ENCODE measurements at regions not wholly inside any gene's neighbourhood (a gene's known extent, or its start where the extent isn't known, plus 50 kb on each side); places are given as distances from the start of the nearest gene placed in this dataset.

DNA sequence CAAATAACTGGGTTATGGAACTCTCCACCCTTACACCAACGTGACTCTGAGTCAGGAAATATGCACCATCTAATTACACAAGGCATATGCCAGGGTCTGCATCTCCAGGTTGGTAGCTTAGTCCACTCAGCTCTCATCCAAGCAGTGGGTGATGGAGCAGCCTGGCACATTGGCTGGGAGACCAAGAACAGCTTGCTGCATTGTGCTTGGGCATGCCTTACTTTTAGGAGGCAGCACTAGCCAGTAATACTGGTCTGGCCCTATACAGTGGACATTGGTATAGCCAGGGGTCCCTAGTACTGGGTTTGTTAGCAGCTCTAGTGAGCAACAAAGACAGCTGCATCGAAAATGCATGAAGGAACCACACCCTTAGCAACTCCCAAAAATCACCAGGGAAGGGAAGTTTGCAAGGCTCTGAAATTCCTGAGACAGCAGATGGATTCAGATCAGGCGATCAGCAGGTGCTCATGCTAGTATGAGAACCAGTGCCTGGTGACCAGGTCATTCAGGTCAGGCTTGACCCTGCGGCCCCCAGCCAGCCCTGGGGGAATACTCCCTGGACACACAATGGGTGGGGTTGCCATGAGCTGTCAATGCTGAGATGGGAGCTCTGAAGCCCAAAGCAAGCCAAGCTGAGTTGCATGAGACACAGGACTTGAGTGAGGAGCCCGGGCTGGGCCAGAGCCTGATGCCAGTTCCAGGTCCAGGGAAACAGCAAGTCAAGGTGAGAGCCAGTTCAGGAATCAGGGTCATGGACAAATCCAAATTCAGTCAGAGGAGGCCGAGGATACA lies 217.9 kb upstream of the ZMIZ1 start:
- no peaks in the 10 kb centered on the region for H3K36me3 Mint-ChIP-seq (ENCODE audit: low read depth)
- no peak overlapping the region for H3K27ac Mint-ChIP-seq
- no peak for ATAC-seq (replicated peaks)
- H3K9me3 Mint-ChIP-seq = no peaks in the 10 kb centered on the region
- no peaks in the 10 kb centered on the region for H3K27me3 Mint-ChIP-seq
- H3K4me1 Mint-ChIP-seq = no peaks in the 10 kb centered on the region
- no peak overlapping the region for H3K4me3 Mint-ChIP-seq

DNA sequence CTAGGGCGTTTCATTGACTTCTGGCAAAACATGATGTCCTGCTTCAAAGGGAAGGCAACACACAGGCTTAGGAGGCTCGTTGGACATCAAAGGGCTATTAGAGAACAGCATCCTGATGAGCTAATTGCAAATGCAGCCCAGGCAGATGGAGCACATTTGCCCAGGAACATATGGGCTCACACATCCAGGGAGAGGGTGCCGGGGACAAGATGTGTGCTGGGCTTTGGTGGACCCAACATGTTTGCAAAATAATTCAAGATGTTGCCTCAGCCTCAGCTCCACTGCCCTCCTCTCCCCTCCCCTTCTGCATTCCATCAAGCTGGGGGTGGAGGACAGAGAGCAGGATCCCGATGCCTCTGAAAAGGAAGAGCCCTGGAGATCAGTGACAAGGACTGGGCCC lies 217.1 kb upstream of the ZMIZ1 start:
- Mint-ChIP-seq H3K27me3 (no peaks in the 10 kb centered on the region), H3K36me3 (ENCODE audit: low read depth) (no peaks in the 10 kb centered on the region), H3K9me3 (no peaks in the 10 kb centered on the region), H3K27ac (no peak overlapping the region), H3K4me3 (no peak overlapping the region), H3K4me1 (no peaks in the 10 kb centered on the region)
- no peak for ATAC-seq (replicated peaks)

DNA sequence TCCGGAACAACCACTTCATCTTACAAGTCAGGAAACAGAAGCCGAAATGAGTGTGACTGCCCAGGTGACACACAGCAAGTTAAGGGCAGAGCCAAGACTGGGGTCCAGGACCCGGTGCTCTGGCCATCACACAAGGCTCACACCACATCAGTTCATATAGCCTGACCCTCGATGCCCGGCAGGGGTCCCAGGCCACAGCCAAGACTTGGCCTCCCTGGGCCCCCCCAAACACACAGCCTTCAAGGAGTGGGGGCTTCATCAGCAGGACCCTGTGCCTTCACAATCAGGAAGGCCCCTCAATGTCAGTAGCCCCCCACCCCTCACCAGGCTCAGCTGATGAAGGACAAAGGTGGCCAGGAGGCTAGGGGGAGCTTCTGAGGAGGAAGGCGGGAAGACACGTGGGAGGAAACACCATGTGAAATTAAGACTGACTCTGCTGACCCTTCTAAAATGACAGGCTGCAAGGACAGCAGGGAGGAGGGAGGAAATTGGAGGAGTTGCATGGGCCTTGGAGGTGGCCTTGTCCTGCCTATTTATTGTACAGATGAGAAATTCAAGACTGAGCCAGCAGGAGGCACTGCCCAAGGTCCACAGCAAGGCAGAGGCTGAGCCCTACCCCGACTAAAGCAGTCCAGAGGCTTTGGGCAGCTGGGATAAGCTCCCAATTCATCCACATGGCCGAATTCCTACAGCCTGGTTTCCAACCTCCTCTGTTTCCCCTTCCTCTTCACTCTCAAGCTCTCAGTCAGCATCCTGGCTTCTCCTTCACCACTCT lies 216.1 kb upstream of the ZMIZ1 start:
- Mint-ChIP-seq H3K27ac (no peak overlapping the region), H3K27me3 (no peaks in the 10 kb centered on the region), H3K36me3 (ENCODE audit: low read depth) (no peaks in the 10 kb centered on the region), H3K4me1 (no peaks in the 10 kb centered on the region), H3K9me3 (no peaks in the 10 kb centered on the region), H3K4me3 (no peak overlapping the region)
- ATAC-seq (replicated peaks) = peak; percentile 64

- no peak for ATAC-seq (replicated peaks)
- Mint-ChIP-seq H3K9me3 (no peaks in the 10 kb centered on the region), H3K27me3 (peaks cover 1% of the 10 kb centered on the region), H3K36me3 (ENCODE audit: low read depth) (no peaks in the 10 kb centered on the region), H3K4me1 (no peaks in the 10 kb centered on the region), H3K4me3 (no peak overlapping the region), H3K27ac (no peak overlapping the region)
These were observed 214.9 kb upstream of the ZMIZ1 start for GRCh38 chr10:78853864-78854263.

- no peaks in the 10 kb centered on the region for H3K9me3 Mint-ChIP-seq
- no peaks in the 10 kb centered on the region for H3K36me3 Mint-ChIP-seq (ENCODE audit: low read depth)
- H3K27ac Mint-ChIP-seq = no peak overlapping the region
- no peak for ATAC-seq (replicated peaks)
- no peaks in the 10 kb centered on the region for H3K4me1 Mint-ChIP-seq
- peaks cover 11% of the 10 kb centered on the region for H3K27me3 Mint-ChIP-seq
- H3K4me3 Mint-ChIP-seq = no peak overlapping the region
These were observed 212.3 kb upstream of the ZMIZ1 start for GRCh38 chr10:78856421-78856820.

DNA sequence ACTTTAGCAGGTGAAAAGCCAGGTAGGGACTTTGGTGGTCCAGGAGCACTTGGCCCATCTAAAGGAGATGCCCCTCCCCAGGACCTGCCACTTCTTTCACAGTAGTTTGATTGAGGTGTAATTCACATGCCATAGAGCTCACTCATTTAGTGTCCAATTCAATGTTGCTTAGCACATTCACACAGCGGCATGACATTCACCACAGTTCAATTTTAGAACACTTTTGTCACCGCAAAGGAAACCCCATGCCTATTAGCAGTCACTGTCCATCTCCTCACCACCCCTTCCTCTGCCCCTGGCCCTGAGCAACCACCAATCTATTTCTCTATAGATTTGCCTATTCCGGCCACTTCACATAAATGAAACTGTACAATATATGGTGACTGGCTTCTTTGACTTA lies 211.6 kb upstream of the ZMIZ1 start:
- Mint-ChIP-seq H3K27ac (no peak overlapping the region), H3K4me1 (no peaks in the 10 kb centered on the region), H3K4me3 (no peak overlapping the region), H3K36me3 (ENCODE audit: low read depth) (no peaks in the 10 kb centered on the region), H3K27me3 (peaks cover 15% of the 10 kb centered on the region), H3K9me3 (no peaks in the 10 kb centered on the region)
- ATAC-seq (replicated peaks) = no peak

DNA sequence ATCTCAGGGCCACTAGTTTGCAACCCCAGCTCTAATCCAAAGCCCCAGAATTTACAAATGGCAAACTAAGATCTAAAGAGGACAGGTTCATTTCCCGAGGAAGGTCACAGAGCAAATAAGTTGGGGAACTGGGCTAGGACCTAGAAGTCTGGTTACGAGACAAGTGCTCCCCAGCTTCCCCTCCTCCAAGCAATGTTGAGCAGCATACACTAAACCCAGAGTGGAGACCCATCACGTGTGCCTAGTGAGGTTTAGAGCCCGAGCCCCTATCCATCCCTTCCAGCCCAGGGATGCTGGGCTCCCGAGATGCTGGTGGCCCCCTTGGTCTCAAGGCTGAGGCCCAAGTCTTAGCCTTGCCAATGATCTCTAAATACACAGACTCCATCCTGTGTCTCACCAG lies 209.5 kb upstream of the ZMIZ1 start:
- H3K4me3 Mint-ChIP-seq = no peak overlapping the region
- H3K4me1 Mint-ChIP-seq = no peaks in the 10 kb centered on the region
- H3K9me3 Mint-ChIP-seq = no peaks in the 10 kb centered on the region
- H3K27ac Mint-ChIP-seq = no peak overlapping the region
- H3K27me3 Mint-ChIP-seq = peaks cover 19% of the 10 kb centered on the region
- no peaks in the 10 kb centered on the region for H3K36me3 Mint-ChIP-seq (ENCODE audit: low read depth)
- ATAC-seq (replicated peaks) = no peak

GRCh38 chr10:78859769-78860168 lies 209.0 kb upstream of the ZMIZ1 start:
- no peak for ATAC-seq (replicated peaks)
- H3K36me3 Mint-ChIP-seq (ENCODE audit: low read depth) = no peaks in the 10 kb centered on the region
- H3K27me3 Mint-ChIP-seq = peaks cover 19% of the 10 kb centered on the region
- no peaks in the 10 kb centered on the region for H3K4me1 Mint-ChIP-seq
- peak overlapping the region; percentile 20 for H3K4me3 Mint-ChIP-seq
- peak overlapping the region; percentile 4 for H3K27ac Mint-ChIP-seq
- H3K9me3 Mint-ChIP-seq = no peaks in the 10 kb centered on the region

- Mint-ChIP-seq H3K27ac (peak overlapping the region; percentile 4), H3K4me3 (peak overlapping the region; percentile 20), H3K4me1 (no peaks in the 10 kb centered on the region), H3K36me3 (ENCODE audit: low read depth) (no peaks in the 10 kb centered on the region), H3K9me3 (no peaks in the 10 kb centered on the region), H3K27me3 (peaks cover 19% of the 10 kb centered on the region)
- peak; percentile 12 for ATAC-seq (replicated peaks)
These were observed 208.4 kb upstream of the ZMIZ1 start for GRCh38 chr10:78860260-78860914.

- no peak for ATAC-seq (replicated peaks)
- no peaks in the 10 kb centered on the region for H3K4me1 Mint-ChIP-seq
- no peak overlapping the region for H3K27ac Mint-ChIP-seq
- H3K9me3 Mint-ChIP-seq = no peaks in the 10 kb centered on the region
- H3K36me3 Mint-ChIP-seq (ENCODE audit: low read depth) = no peaks in the 10 kb centered on the region
- H3K4me3 Mint-ChIP-seq = no peak overlapping the region
- peaks cover 19% of the 10 kb centered on the region for H3K27me3 Mint-ChIP-seq
These were observed 207.0 kb upstream of the ZMIZ1 start for GRCh38 chr10:78861529-78862327.

DNA sequence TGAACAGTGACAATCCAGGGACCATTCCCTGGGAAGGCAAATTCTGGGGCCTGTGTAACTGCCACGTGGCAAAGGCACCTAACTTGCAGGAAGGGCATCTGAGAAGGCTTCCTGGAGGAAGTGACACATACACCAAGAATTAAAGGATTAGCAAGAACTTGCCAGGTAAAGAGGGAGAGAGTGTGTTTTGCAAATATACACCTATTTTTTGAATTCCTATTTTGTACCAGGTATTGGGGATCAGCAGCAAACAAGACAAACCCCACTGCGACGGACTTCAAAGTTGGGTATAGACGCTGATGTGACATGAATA lies 206.5 kb upstream of the ZMIZ1 start:
- no peak overlapping the region for H3K4me3 Mint-ChIP-seq
- no peak for ATAC-seq (replicated peaks)
- H3K9me3 Mint-ChIP-seq = no peaks in the 10 kb centered on the region
- no peak overlapping the region for H3K27ac Mint-ChIP-seq
- peaks cover 19% of the 10 kb centered on the region for H3K27me3 Mint-ChIP-seq
- no peaks in the 10 kb centered on the region for H3K4me1 Mint-ChIP-seq
- no peaks in the 10 kb centered on the region for H3K36me3 Mint-ChIP-seq (ENCODE audit: low read depth)

DNA sequence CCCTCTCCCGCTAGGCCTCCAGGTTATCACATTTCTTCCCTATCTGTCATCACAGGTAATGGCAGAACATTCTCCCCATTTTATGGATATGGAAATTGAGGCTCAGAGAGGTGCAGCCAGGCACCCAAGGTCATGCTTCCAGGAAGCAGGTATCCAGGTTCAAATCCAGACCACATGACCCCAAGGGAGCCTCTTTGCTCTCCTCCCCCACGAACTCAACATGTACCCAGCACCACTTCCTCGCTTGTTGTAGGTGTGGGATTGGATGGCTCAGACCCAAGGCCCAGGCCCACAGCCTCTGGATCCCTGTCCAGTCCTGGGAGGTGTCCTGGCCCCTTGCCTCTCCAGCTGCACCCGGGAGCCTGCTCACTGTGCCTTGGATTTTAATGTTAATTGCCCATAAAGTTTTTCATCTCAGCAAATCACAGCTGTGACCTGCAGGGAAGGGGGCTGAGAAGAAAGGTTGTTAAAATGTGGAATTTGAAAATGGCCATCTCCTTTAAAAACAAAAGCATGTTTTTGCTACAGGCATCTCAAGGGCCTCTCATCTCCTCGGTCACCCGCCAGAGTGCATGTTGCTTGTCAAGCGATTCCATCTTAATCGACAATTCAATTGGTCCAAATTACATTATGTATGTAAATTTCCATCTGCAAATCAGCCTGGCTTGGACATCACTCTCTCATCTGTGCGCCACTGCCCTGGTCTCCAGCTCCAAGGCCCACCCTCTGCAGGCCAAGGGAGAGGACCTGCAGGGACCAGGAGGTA lies 205.4 kb upstream of the ZMIZ1 start:
- ATAC-seq (replicated peaks) = no peak
- no peaks in the 10 kb centered on the region for H3K4me1 Mint-ChIP-seq
- no peaks in the 10 kb centered on the region for H3K36me3 Mint-ChIP-seq (ENCODE audit: low read depth)
- no peak overlapping the region for H3K27ac Mint-ChIP-seq
- H3K4me3 Mint-ChIP-seq = no peak overlapping the region
- H3K9me3 Mint-ChIP-seq = no peaks in the 10 kb centered on the region
- peaks cover 19% of the 10 kb centered on the region for H3K27me3 Mint-ChIP-seq

- Mint-ChIP-seq H3K36me3 (ENCODE audit: low read depth) (no peaks in the 10 kb centered on the region), H3K4me3 (no peak overlapping the region), H3K4me1 (no peaks in the 10 kb centered on the region), H3K9me3 (no peaks in the 10 kb centered on the region), H3K27me3 (peaks cover 18% of the 10 kb centered on the region), H3K27ac (no peak overlapping the region)
- ATAC-seq (replicated peaks) = no peak
These were observed 204.9 kb upstream of the ZMIZ1 start for GRCh38 chr10:78863906-78864239.

Data from activated T-helper 17 cell treated with anti-CD3 and anti-CD28 coated beads, Interleukin-2, amount 50 U/mL, for 72 hours (primary cell).